ENCODE measurements at regions not wholly inside any gene's neighbourhood (a gene's known extent, or its start where the extent isn't known, plus 50 kb on each side); places are given as distances from the start of the nearest gene placed in this dataset.

DNA sequence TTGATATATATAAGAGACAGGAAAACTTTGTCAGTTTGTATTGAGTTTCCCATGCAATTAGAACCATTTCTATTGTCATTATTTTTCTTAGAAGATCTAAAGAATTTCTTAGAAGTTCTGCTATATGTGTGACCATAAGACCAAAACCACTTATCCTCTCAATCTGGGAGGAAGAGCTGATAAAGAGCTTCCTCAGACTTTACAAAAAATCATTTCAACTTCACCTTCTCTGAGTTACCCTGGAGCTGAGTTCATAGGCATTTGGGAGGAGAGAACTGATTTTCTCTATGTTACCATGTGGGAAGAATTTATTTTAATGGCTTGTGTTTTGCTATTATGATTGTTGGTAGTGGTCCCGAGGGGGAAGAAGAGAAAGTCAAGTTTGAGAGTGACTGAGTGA lies 329.3 kb downstream of the GPD2 start:
- no peak overlapping the region for H3K4me2 ChIP-seq
- ChIA-PET CTCF (no interaction called here), POLR2A (no interaction called here)
- TF ChIP-seq SREBF2 (IDR thresholded peaks at IDR 0.05): no peak
- no peak for TF ChIP-seq HOXB5 (CRISPR knock-in tag; IDR thresholded peaks at IDR 0.05)
- no peak for TF ChIP-seq EHF (CRISPR knock-in tag; IDR thresholded peaks at IDR 0.05)
- no peak for TF ChIP-seq RCOR1 (IDR thresholded peaks at IDR 0.05; ENCODE audit: low read depth, low read length)
- no peak for TF ChIP-seq FOSB (CRISPR knock-in tag; IDR thresholded peaks at IDR 0.05)
- TF ChIP-seq PHF8 (IDR thresholded peaks at IDR 0.05; ENCODE audit: borderline replicate concordance, low read depth): no peak
- no peak for TF ChIP-seq KDM1A (IDR thresholded peaks at IDR 0.05; ENCODE audit: low read depth)
- TF ChIP-seq SMC3 (IDR thresholded peaks at IDR 0.05): no peak
- no peak for TF ChIP-seq MAFK (IDR thresholded peaks at IDR 0.05; ENCODE audit: partially characterized antibody)
- ATAC-seq (no peak), FAIRE-seq (no peak), DNase-seq (ENCODE audit: low read depth in 1 of 2, low spot score in 1 of 2) (no peak)
- H3K27ac ChIP-seq: no peak overlapping the region
- H3K4me1 ChIP-seq: no peaks in the 10 kb centered on the region
- no peaks in the 10 kb centered on the region for H3K9me3 ChIP-seq
- WGBS (ENCODE audit: missing lambda C conversion rate): 12% methylated on average over 1 of the region's 1 CpG
- H3K4me3 ChIP-seq: no peak overlapping the region

DNA sequence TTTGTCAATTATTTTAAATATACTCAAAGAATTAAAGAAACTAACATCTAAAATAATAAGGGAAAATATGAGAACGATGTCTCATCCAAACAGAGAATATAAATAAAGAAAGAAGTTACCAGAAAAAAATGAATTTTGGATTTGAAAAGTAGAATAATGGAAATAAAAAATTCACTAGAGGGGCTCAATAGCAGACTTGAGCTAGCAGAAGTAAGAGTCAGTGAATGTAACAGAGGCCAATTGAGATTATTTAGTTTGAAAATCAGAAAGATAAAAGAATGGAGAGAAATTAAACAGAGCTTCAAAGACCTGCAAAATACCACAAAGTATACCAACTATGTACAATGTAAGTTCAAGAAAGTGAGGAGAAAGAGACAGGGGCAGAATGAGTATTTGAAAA lies 333.6 kb downstream of the GPD2 start:
- Histone ChIP-seq H3K4me2 (no peak overlapping the region), H3K4me3 (no peak overlapping the region), H3K4me1 (no peaks in the 10 kb centered on the region), H3K27ac (no peak overlapping the region), H3K9me3 (no peaks in the 10 kb centered on the region)
- TF ChIP-seq KDM1A (IDR thresholded peaks at IDR 0.05; ENCODE audit: low read depth): no peak
- TF ChIP-seq, protein P1, sequence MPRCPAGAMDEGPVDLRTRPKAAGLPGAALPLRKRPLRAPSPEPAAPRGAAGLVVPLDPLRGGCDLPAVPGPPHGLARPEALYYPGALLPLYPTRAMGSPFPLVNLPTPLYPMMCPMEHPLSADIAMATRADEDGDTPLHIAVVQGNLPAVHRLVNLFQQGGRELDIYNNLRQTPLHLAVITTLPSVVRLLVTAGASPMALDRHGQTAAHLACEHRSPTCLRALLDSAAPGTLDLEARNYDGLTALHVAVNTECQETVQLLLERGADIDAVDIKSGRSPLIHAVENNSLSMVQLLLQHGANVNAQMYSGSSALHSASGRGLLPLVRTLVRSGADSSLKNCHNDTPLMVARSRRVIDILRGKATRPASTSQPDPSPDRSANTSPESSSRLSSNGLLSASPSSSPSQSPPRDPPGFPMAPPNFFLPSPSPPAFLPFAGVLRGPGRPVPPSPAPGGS (IDR thresholded peaks at IDR 0.05): no peak
- no peak for TF ChIP-seq FOSL2 (IDR thresholded peaks at IDR 0.05)
- TF ChIP-seq FOSL2 (CRISPR knock-in tag; IDR thresholded peaks at IDR 0.05): no peak
- TF ChIP-seq CEBPB (IDR thresholded peaks at IDR 0.05): no peak
- TF ChIP-seq PHF8 (IDR thresholded peaks at IDR 0.05; ENCODE audit: borderline replicate concordance, low read depth): no peak
- TF ChIP-seq CHD2 (IDR thresholded peaks at IDR 0.05; ENCODE audit: low read length, partially characterized antibody): no peak
- no peak for TF ChIP-seq RARB (CRISPR knock-in tag; IDR thresholded peaks at IDR 0.05)
- no peak for TF ChIP-seq MAFK (IDR thresholded peaks at IDR 0.05; ENCODE audit: partially characterized antibody)
- no peak for TF ChIP-seq RNF2 (IDR thresholded peaks at IDR 0.05; ENCODE audit: borderline replicate concordance, low read depth)
- no peak for TF ChIP-seq HOXB13 (CRISPR knock-in tag; IDR thresholded peaks at IDR 0.05; ENCODE audit: low read depth)
- TF ChIP-seq KDM5A (IDR thresholded peaks at IDR 0.05): no peak
- TF ChIP-seq EHF (CRISPR knock-in tag; IDR thresholded peaks at IDR 0.05): no peak
- TF ChIP-seq, protein P2, sequence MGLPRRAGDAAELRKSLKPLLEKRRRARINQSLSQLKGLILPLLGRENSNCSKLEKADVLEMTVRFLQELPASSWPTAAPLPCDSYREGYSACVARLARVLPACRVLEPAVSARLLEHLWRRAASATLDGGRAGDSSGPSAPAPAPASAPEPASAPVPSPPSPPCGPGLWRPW (IDR thresholded peaks at IDR 0.05): no peak
- TF ChIP-seq, protein P3, sequence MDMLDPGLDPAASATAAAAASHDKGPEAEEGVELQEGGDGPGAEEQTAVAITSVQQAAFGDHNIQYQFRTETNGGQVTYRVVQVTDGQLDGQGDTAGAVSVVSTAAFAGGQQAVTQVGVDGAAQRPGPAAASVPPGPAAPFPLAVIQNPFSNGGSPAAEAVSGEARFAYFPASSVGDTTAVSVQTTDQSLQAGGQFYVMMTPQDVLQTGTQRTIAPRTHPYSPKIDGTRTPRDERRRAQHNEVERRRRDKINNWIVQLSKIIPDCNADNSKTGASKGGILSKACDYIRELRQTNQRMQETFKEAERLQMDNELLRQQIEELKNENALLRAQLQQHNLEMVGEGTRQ (IDR thresholded peaks at IDR 0.05): no peak
- no peak for DNase-seq (ENCODE audit: low read depth in 1 of 2, low spot score in 1 of 2)
- ATAC-seq: no peak
- CTCF ChIA-PET: no interaction called here
- POLR2A ChIA-PET: no interaction called here
- 0% methylated on average over 1 of the region's 1 CpG for WGBS (ENCODE audit: missing lambda C conversion rate)
- FAIRE-seq: no peak

DNA sequence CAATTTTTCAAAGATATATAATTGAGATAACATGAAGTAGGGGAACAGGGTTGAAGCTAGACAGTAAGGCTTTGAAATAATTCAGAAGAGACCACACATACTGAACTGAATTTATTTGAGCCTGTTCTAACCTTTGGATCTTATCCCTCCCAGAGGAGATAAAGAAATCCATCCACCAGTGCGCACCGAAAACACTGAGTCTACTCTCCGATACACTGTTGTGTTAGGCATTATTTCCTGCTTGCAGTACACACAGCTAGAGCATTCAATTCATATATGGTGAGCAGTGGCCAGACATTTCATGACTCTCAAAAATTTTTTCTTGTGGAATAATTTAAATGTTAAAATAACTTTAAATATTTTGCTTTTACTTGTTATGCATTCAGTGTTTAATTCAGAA lies 342.7 kb downstream of the GPD2 start:
- H3K9me3 ChIP-seq: no peaks in the 10 kb centered on the region
- POLR2A ChIA-PET: no interaction called here
- H3K27ac ChIP-seq: no peak overlapping the region
- no peak for ATAC-seq
- WGBS (ENCODE audit: missing lambda C conversion rate): 89% methylated on average over 3 of the region's 3 CpGs
- no peak for DNase-seq (ENCODE audit: low read depth in 1 of 2, low spot score in 1 of 2)
- no peaks in the 10 kb centered on the region for H3K4me1 ChIP-seq
- no peak overlapping the region for H3K4me2 ChIP-seq
- no peak overlapping the region for H3K4me3 ChIP-seq
- CTCF ChIA-PET: no interaction called here
- no peak for FAIRE-seq
- no peak for TF ChIP-seq CHD2 (IDR thresholded peaks at IDR 0.05; ENCODE audit: low read length, partially characterized antibody)

Data from A549 (cell line).